HFFc6 (cell line): ENCODE measurements at regions not wholly inside any gene's neighbourhood (a gene's known extent, or its start where the extent isn't known, plus 50 kb on each side); places are given as distances from the start of the nearest gene placed in this dataset.

Source experiments
- DNase-seq: peaks from one replicate; pipeline ENCODE4 v3.0.0-alpha.2; 2018
- H3K27ac Mint-ChIP-seq: 2 replicates; pipeline ENCODE4 v1.8.0; 2020; ENCODE audit warnings: mild to moderate bottlenecking, mixed read lengths
- H3K27me3 Mint-ChIP-seq: 2 replicates; pipeline ENCODE4 v1.8.0; 2021; ENCODE audit warnings: mild to moderate bottlenecking, moderate library complexity, mixed read lengths; ENCODE audit not compliant: insufficient read depth
- H3K36me3 Mint-ChIP-seq: 2 replicates; pipeline ENCODE4 v1.8.0; 2021; ENCODE audit warnings: low read depth, mixed read lengths
- H3K4me1 Mint-ChIP-seq: 2 replicates; pipeline ENCODE4 v1.8.0; 2020; ENCODE audit warnings: low read depth, mixed read lengths
- H3K4me3 Mint-ChIP-seq: 2 replicates; pipeline ENCODE4 v1.8.0; 2020; ENCODE audit warnings: mild to moderate bottlenecking, moderate library complexity, mixed read lengths
- H3K9me3 Mint-ChIP-seq: 2 replicates; pipeline ENCODE4 v1.8.0; 2020; ENCODE audit warnings: mild to moderate bottlenecking, mixed read lengths
- CTCF ChIP-seq: fragments of 200-600 bp; sonication (generic); IDR thresholded peaks from 2 replicates; pipeline ENCODE4 v1.5.0; 2021; ENCODE audit warnings: antibody characterized with exemption, mild to moderate bottlenecking

- H3K27ac Mint-ChIP-seq = no peak overlapping the region
- H3K9me3 Mint-ChIP-seq = no peaks in the 10 kb centered on the region
- H3K27me3 Mint-ChIP-seq = peaks cover 13% of the 10 kb centered on the region
- TF ChIP-seq CTCF = no peak
- no peaks in the 10 kb centered on the region for H3K36me3 Mint-ChIP-seq
- H3K4me3 Mint-ChIP-seq = no peak overlapping the region
- DNase-seq = no peak
- H3K4me1 Mint-ChIP-seq = no peaks in the 10 kb centered on the region
These were observed 461.0 kb downstream of the IPMK start for GRCh38 chr10:57806675-57807074.

- Mint-ChIP-seq H3K9me3 (no peaks in the 10 kb centered on the region), H3K4me3 (no peak overlapping the region), H3K27ac (no peak overlapping the region), H3K36me3 (no peaks in the 10 kb centered on the region), H3K27me3 (peaks cover 4% of the 10 kb centered on the region), H3K4me1 (no peaks in the 10 kb centered on the region)
- TF ChIP-seq CTCF = no peak
- DNase-seq = no peak
These were observed 468.1 kb downstream of the IPMK start for GRCh38 chr10:57799625-57800024.

GRCh38 chr10:57798830-57799229, 468.9 kb downstream of the IPMK start:
- Mint-ChIP-seq H3K36me3 (no peaks in the 10 kb centered on the region), H3K4me3 (no peak overlapping the region), H3K4me1 (no peaks in the 10 kb centered on the region), H3K27ac (no peak overlapping the region), H3K9me3 (no peaks in the 10 kb centered on the region), H3K27me3 (peaks cover 4% of the 10 kb centered on the region)
- no peak for TF ChIP-seq CTCF
- no peak for DNase-seq

GRCh38 chr10:57791546-57791945, 476.1 kb downstream of the IPMK start:
- no peak for TF ChIP-seq CTCF
- DNase-seq = no peak
- Mint-ChIP-seq H3K27me3 (no peaks in the 10 kb centered on the region; the same call in none of the 2 replicates), H3K9me3 (no peaks in the 10 kb centered on the region), H3K36me3 (no peaks in the 10 kb centered on the region), H3K4me1 (no peaks in the 10 kb centered on the region), H3K4me3 (no peak overlapping the region), H3K27ac (no peak overlapping the region)

GRCh38 chr10:57790703-57791102, 477.0 kb downstream of the IPMK start:
- Mint-ChIP-seq H3K36me3 (no peaks in the 10 kb centered on the region), H3K9me3 (no peaks in the 10 kb centered on the region), H3K27me3 (no peaks in the 10 kb centered on the region; the same call in none of the 2 replicates), H3K27ac (no peak overlapping the region), H3K4me1 (no peaks in the 10 kb centered on the region), H3K4me3 (no peak overlapping the region)
- no peak for DNase-seq
- TF ChIP-seq CTCF = no peak

- no peak for DNase-seq
- Mint-ChIP-seq H3K4me1 (no peaks in the 10 kb centered on the region), H3K27me3 (no peaks in the 10 kb centered on the region; the same call in none of the 2 replicates), H3K9me3 (no peaks in the 10 kb centered on the region), H3K36me3 (no peaks in the 10 kb centered on the region), H3K4me3 (no peak overlapping the region), H3K27ac (no peak overlapping the region)
- no peak for TF ChIP-seq CTCF
These were observed 479.6 kb downstream of the IPMK start for GRCh38 chr10:57788117-57788516.
